GM19397 (cell line): ENCODE measurements at regions not wholly inside any gene's neighbourhood (a gene's known extent, or its start where the extent isn't known, plus 50 kb on each side); places are given as distances from the start of the nearest gene placed in this dataset.
A peak's percentile ranks its signal among the peaks of the same experiment; 100 is the strongest.

Experiments used
- ATAC-seq: cut with Tn5 transposase; IDR thresholded peaks from one replicate; pipeline ENCODE4 v1.9.1; 2021; ENCODE audit warnings: mild to moderate bottlenecking, moderate library complexity; ENCODE audit not compliant: unreplicated experiment

DNA sequence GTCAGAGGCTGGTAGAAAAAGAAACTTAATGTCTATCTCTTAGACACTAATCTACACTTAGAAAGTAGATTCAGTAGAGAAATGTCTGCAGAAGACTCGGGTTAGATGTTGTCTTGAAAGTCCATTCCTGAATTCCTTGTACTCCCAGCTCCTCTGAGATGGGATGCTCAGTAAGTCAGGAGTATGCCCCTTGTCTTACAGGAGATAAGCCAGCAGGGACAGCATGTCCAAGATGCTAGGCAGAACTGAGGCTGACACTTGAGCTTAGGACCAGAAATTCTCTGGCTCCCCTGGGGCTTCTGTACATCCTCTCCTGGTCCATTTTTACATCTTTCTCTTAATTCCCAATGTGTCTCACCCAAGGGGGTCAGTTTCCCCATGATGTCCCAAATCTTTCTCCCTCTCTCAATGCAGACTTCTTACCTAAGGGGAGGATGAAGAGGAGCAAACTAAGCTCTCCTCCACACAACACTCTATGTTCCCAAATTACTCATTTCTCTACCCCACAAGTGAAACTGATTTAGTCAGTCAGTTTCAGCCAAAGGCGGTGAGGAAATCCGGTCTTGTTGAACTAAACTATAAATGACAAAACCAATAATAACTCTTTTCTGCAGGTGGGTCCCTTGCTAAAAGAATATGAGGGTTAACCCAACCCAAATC lies 558.2 kb upstream of the DIPK2B start:
- peak; percentile 73 for ATAC-seq

DNA sequence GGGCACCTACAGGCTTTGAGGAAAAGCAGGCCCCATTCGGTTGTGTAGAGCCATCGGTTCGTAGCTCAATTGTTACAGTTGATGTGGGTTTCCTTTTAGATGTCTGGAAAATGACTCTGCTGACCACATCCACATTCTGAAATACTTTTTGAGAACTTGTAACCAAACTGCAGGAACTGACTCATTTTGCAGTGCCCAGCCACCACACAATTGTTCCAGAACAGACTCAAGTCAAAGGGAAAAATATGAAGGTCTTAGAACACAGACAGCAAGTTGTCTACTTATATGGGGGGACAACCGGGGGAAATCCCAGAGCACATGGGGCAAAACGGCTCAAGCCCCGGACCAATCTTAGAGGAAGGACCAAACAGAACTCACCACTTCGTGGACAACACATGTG lies 557.6 kb upstream of the DIPK2B start:
- peak; percentile 40 for ATAC-seq

DNA sequence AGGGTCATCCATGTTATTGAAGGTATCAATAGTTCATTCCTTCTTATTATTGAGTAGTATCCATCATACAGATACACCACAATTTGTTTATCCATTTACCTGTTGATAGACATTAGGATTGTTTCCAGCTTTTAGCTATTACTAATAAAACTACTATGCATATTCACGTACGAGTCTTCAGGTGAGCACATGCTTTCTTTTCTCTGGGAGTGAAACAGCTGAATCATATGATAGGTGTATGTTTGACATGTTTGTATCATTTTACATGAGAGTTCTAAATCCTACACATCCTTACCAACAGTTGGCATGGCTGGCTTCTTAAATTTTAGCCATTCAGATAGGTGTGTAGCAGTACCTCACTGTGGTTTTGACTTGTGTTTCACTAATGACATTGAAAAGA lies 556.6 kb upstream of the DIPK2B start:
- no peak for ATAC-seq

DNA sequence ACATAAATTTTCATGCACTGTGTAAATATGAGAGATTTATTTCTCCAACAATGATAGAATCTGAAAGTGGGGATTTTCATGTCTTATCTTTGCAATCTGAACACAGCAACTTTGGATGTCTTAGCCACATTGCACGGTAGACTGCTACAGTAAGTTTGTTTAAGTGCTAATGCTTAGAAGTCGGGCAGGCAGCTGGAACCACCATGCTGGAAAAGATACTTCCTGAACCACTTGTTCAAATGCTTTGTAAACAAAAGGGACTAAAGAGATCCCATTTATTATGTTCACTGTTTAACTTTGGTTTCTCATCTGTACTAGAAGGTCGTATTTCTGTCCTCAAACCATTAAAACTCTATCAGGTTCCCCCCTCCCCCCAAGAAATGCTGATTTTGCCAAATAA lies 555.9 kb upstream of the DIPK2B start:
- no peak for ATAC-seq

DNA sequence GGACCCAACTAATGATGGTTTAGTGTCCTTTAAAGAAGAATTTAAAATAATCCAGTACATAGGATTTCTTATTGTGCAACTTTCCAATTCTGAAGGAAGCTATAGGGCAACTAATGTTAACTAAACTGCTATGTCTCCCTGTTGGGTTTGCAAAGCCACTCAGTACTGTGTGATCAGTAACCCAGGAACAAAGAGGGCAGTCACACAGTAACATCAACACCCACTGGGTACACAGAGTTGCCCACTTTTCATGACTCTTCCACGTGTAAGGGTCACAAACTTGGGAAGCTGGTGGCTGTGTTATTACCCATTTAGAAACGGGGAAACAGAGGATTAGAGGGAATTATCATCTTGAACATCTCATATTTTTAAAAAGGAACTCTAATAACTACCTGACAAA lies 555.0 kb upstream of the DIPK2B start:
- ATAC-seq: no peak

DNA sequence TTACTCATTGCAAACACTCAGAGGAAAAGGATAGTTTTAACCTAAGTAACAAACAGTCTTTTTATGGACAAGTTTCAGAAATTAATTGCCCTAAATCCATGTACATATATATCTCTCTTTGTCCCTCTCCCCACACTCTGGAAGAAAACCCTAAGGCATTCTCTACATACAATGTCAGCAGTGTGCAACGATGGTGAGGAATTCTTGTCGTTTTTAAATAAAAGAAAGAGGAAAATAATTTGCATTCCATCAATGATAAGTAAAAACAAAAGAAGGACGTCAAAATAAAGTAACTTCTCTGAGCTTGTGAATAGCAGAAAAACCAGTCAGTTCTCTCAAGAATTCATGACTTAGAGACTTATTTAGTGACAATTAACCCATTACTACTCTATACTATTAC lies 550.5 kb upstream of the DIPK2B start:
- ATAC-seq: no peak

DNA sequence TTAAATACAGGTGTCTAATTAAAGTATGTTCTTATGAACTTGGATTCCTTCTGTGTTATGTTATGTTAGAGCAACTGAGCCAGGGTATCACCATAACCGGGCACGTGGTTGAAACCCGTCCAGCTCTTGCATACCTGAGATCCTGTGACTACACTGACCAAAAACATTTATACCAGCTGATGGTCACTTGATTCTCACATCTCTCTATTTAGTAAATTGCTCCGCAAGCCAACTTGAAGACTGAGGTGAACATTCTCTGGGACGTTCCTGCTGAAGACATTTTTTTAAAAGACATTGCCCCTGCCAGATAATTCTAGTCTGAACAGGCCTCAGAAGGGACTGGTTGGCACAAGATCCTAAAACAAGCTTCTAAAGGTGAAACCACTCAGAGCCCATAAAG lies 550.0 kb upstream of the DIPK2B start:
- ATAC-seq: no peak

DNA sequence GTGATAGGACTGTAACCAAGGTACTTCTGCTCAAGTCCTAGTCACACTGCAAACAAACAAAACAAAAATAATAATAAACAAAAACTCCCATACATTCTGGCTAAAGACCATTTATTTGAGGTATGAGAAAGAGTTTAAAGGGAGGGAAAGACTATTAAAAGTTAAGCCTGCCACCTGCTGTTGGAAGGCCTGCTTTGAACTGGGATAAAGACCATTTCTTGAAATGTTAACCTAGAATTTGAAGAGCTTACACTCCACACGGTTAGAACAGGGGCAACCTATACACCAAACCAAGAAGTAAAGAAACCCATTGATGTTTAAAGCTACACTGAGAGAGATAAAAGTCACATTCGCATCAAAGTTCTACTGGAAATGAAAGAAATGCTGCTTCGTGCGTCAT lies 548.7 kb upstream of the DIPK2B start:
- ATAC-seq: no peak

DNA sequence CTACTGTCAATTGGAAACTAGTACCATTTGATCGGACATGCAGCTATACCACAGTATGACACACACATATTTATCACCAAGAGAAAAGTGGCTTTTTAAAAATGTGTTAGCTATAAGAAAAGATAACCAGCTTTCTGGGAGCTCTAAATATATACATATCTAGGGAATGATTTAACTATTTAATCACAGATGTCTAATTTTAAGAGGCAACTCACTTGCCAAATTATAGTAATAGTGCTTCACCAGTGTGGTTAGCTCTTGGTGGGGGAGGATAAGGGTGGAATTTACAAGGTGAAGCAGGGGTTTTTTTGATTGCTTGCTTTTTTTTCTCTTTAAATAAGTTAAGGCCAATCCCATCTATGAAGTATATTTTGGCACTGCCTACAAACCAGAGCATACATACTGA lies 547.7 kb upstream of the DIPK2B start:
- no peak for ATAC-seq

DNA sequence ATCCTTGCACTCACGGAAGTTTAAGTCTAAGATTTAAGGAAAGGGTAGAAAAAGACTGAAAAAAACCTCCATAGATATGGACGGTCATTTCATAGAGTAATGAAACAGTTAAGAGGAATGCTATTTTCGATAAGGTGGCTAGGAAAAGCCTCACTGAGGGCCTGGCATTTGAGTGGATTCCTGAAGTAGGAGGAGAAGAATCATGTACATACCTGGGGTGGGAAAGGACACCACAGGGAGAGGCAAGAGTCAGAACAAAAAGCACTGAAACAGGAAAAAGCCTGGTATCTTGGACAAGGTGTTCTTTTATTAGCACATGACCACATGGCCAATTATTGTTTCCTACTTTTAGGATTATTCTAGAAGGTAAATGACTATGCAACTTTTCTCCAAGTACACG lies 547.2 kb upstream of the DIPK2B start:
- ATAC-seq: no peak

DNA sequence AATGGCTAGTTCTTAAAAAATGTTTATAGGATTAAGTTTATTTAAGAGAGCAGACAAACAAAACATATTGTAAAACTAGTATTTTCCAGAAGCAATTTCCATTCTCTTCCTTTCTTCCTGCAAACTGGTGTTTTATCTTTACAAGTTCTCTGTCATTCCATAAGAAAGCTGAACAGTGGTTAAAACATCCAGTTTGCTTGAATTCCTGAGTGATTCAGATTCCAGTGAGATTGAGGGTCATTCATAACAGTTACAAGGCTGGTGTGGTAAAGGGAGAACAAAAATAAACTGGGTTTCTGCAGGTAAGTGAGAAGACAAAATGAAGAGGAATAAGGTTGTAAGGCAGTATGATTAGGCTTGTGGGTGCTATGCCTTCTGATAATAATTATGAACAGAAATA lies 544.8 kb upstream of the DIPK2B start:
- no peak for ATAC-seq

DNA sequence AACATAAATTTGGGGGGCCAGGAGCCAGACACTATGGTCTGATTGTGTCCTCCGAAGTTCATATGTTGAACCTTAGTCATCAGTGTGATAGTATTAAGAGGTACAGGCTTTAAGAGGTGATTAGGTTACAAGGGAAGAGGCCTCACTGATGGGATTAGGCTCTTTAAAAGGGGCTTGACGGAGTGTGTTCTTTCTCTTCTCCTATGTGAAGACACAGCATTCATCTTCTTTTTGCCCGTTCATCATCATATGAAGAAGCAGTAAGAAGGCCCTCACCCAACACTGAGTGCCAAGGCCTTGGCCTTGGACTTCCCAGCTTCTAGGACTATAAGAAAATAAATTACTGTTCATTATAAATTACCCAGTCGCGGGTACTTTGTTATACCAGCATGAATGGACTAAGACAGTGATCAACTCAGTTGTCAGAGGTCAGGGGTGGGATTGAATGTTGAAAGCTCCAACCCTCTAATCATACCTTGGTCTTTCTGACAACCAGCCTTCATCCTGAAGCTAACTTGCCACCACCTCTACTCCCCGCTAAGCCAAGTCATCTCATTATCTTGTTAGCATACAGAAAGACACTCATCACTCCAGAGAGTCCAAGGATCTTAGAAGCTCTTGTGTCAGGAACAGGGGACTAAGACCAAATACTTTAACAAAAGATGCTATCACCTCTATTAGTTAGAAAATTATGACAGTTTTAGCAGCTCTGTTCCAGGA lies 543.4 kb upstream of the DIPK2B start:
- ATAC-seq: no peak

DNA sequence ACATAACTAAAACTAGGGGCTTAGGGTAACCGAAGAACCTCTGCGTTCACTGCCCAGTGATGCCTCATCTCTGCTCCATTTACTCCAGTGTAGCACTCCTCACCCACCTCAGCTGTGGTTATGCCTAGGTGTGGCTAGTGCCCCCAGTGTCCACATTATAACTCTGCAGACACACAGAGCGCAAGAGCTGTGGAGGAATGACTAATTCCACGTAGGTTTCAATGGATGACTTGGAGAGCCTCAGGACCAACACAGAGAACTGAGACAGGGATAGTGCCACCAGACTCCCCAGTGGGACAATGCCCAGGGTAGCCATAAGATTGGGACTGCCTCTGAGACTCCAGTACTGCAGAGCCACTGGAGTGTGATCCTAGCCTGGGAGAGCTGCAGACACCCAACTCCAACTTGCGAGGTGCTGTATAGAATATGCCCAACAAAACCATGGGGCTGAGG lies 542.4 kb upstream of the DIPK2B start:
- no peak for ATAC-seq

DNA sequence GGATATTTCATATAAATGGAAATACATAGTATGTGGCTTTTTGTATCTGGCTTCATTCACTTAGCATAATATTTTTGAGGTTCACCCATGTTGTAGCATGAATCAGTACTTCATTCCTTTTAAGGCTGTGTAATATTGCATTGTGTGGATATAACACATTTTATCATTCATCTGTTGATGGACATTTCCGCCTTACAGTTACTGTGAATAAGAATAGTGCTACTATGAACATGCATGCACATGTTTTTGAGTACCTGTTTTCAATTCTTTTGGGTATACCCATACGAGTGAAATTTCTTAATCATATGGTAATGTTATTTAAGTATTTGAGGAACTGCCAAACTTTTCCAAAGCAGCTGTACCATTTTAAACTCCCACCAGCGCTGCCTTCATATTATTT lies 539.6 kb upstream of the DIPK2B start:
- no peak for ATAC-seq

DNA sequence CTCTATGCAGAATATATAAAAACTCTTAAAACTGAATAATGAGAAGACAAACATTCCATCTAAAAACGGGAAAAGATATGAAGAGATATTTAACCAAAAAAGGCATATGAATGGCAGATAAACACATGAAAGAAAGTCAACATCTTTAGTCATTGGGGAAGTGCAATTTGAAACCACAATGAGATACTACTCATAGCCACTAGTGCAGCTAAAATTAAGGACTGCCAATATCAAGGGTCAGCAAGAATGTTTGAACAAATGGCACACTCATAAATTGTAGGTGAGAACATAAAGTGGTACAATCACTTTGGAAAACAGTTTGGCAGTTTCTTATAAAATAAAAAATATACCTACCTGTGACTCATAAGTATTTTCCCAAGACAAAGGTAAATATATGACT lies 534.9 kb upstream of the DIPK2B start:
- ATAC-seq: no peak

DNA sequence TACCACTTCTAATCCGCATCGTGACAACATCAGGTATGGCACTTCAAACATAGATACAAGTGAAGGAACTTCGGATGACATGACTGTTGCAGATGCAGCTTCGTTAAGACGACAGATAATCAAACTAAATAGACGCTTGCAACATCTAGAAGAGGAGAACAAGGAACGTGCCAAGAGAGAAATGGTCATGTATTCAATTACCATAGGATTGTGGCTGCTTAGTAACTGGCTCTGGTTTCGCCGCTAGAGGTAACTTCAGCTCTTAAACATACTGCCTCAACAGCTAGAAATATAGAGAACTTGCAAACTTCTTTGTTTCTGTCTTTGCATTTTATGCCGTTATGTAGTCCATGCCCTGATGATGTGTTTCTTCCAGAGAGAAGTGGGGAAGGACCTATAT lies 530.8 kb upstream of the DIPK2B start:
- ATAC-seq: no peak

DNA sequence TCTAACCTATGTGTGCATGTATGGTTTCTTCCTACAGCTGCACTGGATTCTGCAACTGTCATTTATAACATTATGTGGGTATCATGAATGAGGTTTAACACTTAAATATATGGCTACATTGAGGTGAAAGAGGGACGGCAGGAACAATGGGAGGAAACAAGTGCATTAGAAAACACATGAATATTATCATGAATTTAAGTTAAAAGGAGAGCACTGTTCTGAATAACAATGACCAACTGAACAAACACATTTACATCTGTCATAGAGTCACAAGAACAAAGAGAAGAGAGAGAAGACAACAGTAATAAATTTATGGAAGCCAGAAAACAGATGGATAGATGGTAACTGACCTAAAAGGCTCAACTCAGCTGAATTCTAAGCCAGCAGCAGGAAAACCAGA lies 527.1 kb upstream of the DIPK2B start:
- ATAC-seq: no peak

DNA sequence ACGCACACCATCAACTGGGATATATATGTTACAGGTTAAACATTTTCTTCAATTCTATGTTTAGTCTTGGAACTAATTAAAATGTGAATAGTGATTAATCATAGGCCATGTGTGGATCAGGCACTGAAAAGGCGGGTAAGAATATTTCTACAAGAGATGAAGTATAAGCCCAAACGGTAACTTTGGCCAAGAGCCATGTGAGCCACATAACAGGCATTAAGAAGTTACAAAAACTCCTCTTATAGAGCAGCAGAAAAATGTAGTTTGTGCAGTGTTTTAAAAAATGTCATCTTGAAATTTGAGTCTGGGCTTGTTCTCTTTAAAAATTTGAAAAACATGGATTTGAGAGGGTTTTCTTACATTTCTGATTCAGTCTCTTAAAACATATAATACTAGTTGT lies 521.8 kb upstream of the DIPK2B start:
- no peak for ATAC-seq

DNA sequence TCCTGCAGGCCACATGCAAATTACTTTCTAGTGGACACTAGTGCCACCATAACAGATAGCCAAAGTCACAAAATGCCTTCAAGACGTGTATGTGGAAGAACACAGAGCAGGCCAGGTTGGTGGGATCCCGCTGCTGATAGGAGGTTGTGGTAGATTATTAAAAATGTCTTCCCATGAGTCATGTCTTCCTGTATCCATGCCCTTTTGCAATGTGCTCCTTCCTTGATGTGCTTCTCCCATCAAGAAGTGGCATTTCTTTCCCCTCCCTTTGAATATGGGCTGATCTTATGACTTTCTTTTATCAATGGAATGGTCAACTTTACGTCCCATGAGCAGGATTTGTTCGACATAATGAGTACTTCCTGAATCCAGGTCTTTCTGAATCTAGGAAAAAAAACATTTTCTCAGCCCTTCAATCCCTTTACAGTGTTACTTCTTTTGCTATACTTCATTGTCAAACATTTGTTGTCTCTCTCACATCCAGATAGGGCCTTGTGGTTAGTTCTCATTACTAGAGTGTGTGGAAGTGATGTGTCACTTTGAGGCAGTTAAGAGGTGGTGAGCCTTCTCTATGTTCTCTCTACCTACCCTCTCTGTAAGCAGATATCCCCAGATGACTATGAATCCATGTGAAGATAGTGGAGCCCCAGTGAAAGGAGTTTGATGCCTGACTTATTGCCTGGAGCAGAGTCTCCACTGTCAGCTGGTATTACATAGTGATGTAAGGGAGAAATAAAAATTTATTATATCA lies 519.2 kb upstream of the DIPK2B start:
- ATAC-seq: no peak

DNA sequence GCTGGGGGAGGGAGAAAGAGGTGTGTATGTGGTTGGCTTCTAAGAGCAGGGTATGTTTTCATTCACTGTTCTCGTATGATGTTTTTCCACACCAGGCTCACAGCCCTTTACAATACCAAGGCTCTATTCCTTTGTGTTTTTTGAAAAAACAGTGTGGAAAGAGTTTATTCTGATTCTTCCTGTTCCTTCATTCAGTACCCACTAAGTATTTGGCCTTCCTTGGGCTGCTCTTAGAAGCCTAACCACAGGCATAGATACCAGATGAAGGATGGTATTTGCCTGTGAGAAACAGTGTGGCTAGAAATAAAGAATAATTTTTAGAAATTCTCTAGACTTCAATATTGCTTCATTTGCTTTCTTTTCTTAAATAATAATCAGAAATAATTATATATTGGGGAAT lies 518.0 kb upstream of the DIPK2B start:
- ATAC-seq: no peak

DNA sequence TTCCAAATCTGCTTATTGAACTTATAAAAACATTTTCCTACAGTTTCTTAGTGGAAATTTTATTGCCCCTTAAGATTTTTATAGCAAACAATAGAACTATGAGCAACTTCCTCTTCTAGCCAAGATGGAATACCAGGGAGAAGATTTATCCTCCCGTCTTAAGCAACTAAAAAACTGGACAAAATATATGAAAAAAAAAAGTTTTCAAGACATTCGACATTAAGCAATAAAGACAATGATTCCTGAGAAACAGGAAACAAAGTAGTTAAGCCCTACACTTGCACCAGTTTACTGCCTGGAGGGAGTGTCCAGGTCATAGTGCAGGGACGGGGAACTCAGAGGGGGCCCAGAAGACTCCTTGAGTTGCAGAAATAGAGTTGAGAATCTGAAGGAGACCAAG lies 516.1 kb upstream of the DIPK2B start:
- no peak for ATAC-seq

DNA sequence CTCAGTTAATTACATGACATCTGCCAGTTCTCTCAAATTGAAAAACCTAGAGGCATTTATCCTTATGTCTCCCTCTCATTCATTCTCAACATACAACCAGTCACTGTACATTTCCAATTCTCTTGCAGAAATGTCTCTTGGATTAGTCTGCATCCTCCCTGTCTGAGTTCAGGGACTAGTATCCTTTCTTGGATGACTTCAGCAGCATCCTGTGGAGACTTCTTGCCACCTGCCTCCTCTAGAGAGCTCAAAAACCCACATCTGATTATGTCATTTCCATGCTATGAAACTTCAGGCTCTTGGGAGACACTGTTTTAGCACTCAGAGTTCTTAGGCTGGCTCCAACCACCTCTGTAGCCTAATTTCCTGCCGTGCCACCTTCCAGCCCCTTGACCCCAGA lies 515.1 kb upstream of the DIPK2B start:
- ATAC-seq: no peak
